CD4-positive, alpha-beta T cell (primary cell): ENCODE measurements at regions not wholly inside any gene's neighbourhood (a gene's known extent, or its start where the extent isn't known, plus 50 kb on each side); places are given as distances from the start of the nearest gene placed in this dataset.

Experiments used
- ATAC-seq: fragments of 200-7000 bp; cut with Tn5 transposase; one replicate; pipeline ENCODE4 v1.10.0; 2022; ENCODE audit warnings: mild to moderate bottlenecking; ENCODE audit not compliant: poor library complexity
- CTCF ChIA-PET: fragments of 350-600 bp; sonication (Branson Sonifier 250); formaldehyde crosslinking; loops from one replicate; lab custom pipeline; 2021; ENCODE audit warnings: antibody characterized with exemption, inconsistent platforms; lab: Charles Lee
- POLR2A ChIA-PET: fragments of 350-600 bp; sonication (Branson Sonifier 250); formaldehyde crosslinking; loops from one replicate; lab custom pipeline; 2021; ENCODE audit warnings: antibody characterized with exemption, inconsistent platforms; lab: Charles Lee
- DNase-seq, 14 experiments: peaks; one replicate each; pipeline ENCODE4 v3.0.0-alpha.2; 2013 to 2020; ENCODE audit warnings: mixed read lengths in 2 of 14
- H3K27ac ChIP-seq, 2 donors: one replicate each; pipeline versions ENCODE4 v1.5.1 to v1.7.0; 2013; ENCODE audit warnings: low read length in 2 of 2, low read depth in 1 of 2, mild to moderate bottlenecking in 1 of 2
- H3K27me3 ChIP-seq, 2 experiments: 1 replicate in 1 of 2; 2 replicates in 1 of 2; pipeline versions ENCODE4 v1.6.1 to v1.7.0; 2013; ENCODE audit warnings: low read length in 2 of 2, control low read depth in 1 of 2, mild to moderate bottlenecking in 1 of 2, moderate library complexity in 1 of 2; ENCODE audit not compliant: insufficient read depth in 2 of 2, control insufficient read depth in 1 of 2
- H3K36me3 ChIP-seq: one replicate; pipeline ENCODE4 v1.6.1; 2013; ENCODE audit warnings: low read length, control low read depth; ENCODE audit not compliant: insufficient read depth
- H3K4me1 ChIP-seq: one replicate; pipeline ENCODE4 v1.6.1; 2013; ENCODE audit warnings: low read length, control low read depth; ENCODE audit not compliant: insufficient read depth
- H3K4me3 ChIP-seq: one replicate; pipeline ENCODE4 v1.5.1; 2013; ENCODE audit warnings: mild to moderate bottlenecking, low read length, moderate library complexity
- H3K9me3 ChIP-seq, 2 experiments: 1 replicate in 1 of 2; 2 replicates in 1 of 2; pipeline versions ENCODE4 v1.6.1 to v1.7.0; 2013; ENCODE audit warnings: low read length in 2 of 2, mild to moderate bottlenecking in 2 of 2, control low read depth in 1 of 2, moderate library complexity in 1 of 2; ENCODE audit not compliant: control insufficient read depth in 1 of 2, insufficient read depth in 1 of 2
- H3K27ac Mint-ChIP-seq: one replicate; pipeline ENCODE4 v1.8.0; 2020; ENCODE audit warnings: mixed read lengths
- H3K27me3 Mint-ChIP-seq: one replicate; pipeline ENCODE4 v1.8.0; 2021; ENCODE audit warnings: mixed read lengths
- H3K36me3 Mint-ChIP-seq: one replicate; pipeline ENCODE4 v1.8.0; 2021; ENCODE audit warnings: low read depth, mixed read lengths
- H3K4me1 Mint-ChIP-seq: one replicate; pipeline ENCODE4 v1.8.0; 2021; ENCODE audit warnings: low read depth, mixed read lengths
- H3K4me3 Mint-ChIP-seq: one replicate; pipeline ENCODE4 v1.8.0; 2020; ENCODE audit warnings: mild to moderate bottlenecking, mixed read lengths
- H3K9me3 Mint-ChIP-seq: one replicate; pipeline ENCODE4 v1.8.0; 2020; ENCODE audit warnings: mixed read lengths
- CTCF ChIP-seq: fragments of 200-600 bp; IDR thresholded peaks from one replicate; pipeline ENCODE4 v1.8.0; 2022; ENCODE audit warnings: antibody characterized with exemption, mild to moderate bottlenecking
- intact Hi-C, 2 experiments: fragments of 100-400 bp; cut with DNase I in 1 of 2; cut with micrococcal nuclease in 1 of 2; formaldehyde crosslinking; loops; one replicate each; pipeline versions ENCODE4 v1.15.1 to v1.9.0; 2023 to 2025; cut with DNase I, micrococcal nuclease

- Mint-ChIP-seq H3K27me3 (no peaks in the 10 kb centered on the region), H3K9me3 (peaks cover 3% of the 10 kb centered on the region), H3K27ac (no peak overlapping the region), H3K4me1 (no peaks in the 10 kb centered on the region), H3K4me3 (no peak overlapping the region), H3K36me3 (no peaks in the 10 kb centered on the region)
- intact Hi-C loops, result no loop called here
- H3K4me3 ChIP-seq, result no peak overlapping the region
- ChIA-PET POLR2A (no interaction called here), CTCF (no interaction called here)
- H3K36me3 ChIP-seq, result no peaks in the 10 kb centered on the region
- no peak for TF ChIP-seq CTCF
- H3K27ac ChIP-seq, result no peak overlapping the region
- H3K9me3 ChIP-seq, result no peaks in the 10 kb centered on the region
- DNase-seq (no peak), ATAC-seq (no peak)
- H3K27me3 ChIP-seq, result no peaks in the 10 kb centered on the region
- H3K4me1 ChIP-seq, result no peaks in the 10 kb centered on the region
These were observed 474.6 kb downstream of the COL12A1 start for GRCh38 chr6:74731204-74731603.

GRCh38 chr6:74720923-74721322 is 484.9 kb downstream of the COL12A1 start:
- H3K4me1 Mint-ChIP-seq, result no peaks in the 10 kb centered on the region
- ChIA-PET CTCF (no interaction called here), POLR2A (no interaction called here)
- Histone ChIP-seq H3K4me3 (no peak overlapping the region), H3K36me3 (no peaks in the 10 kb centered on the region), H3K27me3 (no peaks in the 10 kb centered on the region), H3K9me3 (no peaks in the 10 kb centered on the region), H3K4me1 (no peaks in the 10 kb centered on the region), H3K27ac (no peak overlapping the region)
- intact Hi-C loops, result no loop called here
- ATAC-seq (no peak), DNase-seq (no peak)
- no peaks in the 10 kb centered on the region for H3K36me3 Mint-ChIP-seq
- no peaks in the 10 kb centered on the region for H3K27me3 Mint-ChIP-seq
- peaks cover 15% of the 10 kb centered on the region for H3K9me3 Mint-ChIP-seq
- no peak for TF ChIP-seq CTCF
- H3K4me3 Mint-ChIP-seq, result no peak overlapping the region
- H3K27ac Mint-ChIP-seq, result no peak overlapping the region

- Mint-ChIP-seq H3K36me3 (no peaks in the 10 kb centered on the region), H3K9me3 (peaks cover 11% of the 10 kb centered on the region), H3K4me1 (no peaks in the 10 kb centered on the region), H3K4me3 (no peak overlapping the region), H3K27me3 (no peaks in the 10 kb centered on the region), H3K27ac (no peak overlapping the region)
- CTCF ChIA-PET, result no interaction called here
- H3K27ac ChIP-seq, result no peak overlapping the region
- H3K4me1 ChIP-seq, result no peaks in the 10 kb centered on the region
- intact Hi-C loops, result no loop called here
- POLR2A ChIA-PET, result no interaction called here
- DNase-seq, result no peak
- ATAC-seq, result no peak
- H3K36me3 ChIP-seq, result no peaks in the 10 kb centered on the region
- H3K4me3 ChIP-seq, result no peak overlapping the region
- H3K9me3 ChIP-seq, result no peaks in the 10 kb centered on the region
- no peaks in the 10 kb centered on the region for H3K27me3 ChIP-seq
- TF ChIP-seq CTCF, result no peak
These were observed 488.3 kb downstream of the COL12A1 start for GRCh38 chr6:74717591-74717990.
